HG03520 (cell line): ENCODE measurements at regions not wholly inside any gene's neighbourhood (a gene's known extent, or its start where the extent isn't known, plus 50 kb on each side); places are given as distances from the start of the nearest gene placed in this dataset.
"Not testable (repeated sequence)": the region's sequence is repeated elsewhere in the genome, so short reads cannot be mapped to it uniquely, and the experiment has no call there.

ENCODE experiments used
- ATAC-seq: cut with Tn5 transposase; IDR thresholded peaks from one replicate; pipeline ENCODE4 v1.9.1; 2021; ENCODE audit warnings: mild to moderate bottlenecking, moderate library complexity; ENCODE audit not compliant: unreplicated experiment

- ATAC-seq, result not testable (repeated sequence)
Measured at GRCh38 chr16:64260631-64261401, 861.0 kb downstream of the CDH11 start.

DNA sequence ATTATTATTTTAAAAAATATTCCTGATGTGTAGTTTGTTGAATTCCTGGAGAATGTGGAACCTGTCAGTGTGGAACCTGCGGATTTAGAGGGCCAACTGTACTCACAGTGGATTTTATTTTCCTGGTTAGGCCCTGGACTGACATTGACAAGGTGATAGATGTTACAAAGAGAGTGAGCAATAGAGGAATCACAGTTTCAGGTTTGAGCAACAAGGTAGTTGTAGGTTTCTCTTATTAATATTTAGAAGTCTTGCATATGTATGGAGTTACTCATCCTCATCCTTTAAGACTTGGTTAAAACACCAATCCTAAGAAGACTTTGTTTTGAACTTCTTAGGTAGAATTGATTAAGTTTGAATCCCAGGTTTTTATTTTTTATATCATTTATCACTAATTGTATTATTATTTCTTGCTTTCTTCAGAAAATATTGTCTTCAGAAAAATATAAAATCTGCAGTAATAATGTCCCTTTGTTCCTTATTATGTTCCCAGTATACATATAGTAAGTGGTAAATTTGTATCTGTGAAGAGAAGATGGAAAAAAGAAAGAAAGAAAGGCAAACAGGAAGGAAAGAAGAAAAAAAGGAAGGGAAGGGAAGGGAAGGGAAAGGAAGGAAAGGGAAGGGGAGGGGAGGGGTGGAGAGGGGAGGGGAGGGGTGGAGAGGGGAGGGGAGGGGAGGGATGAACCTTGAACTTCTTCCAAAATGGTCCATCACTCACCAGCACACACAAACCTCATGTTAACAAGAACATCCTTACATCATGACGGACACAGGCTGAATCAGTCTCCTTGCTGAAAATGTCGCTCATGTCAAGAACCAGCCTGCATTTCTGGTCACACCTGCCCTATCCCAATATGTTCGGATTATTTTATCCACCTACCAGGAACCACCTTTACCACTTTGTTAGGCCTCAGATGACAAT lies 867.2 kb downstream of the CDH11 start:
- no peak for ATAC-seq

DNA sequence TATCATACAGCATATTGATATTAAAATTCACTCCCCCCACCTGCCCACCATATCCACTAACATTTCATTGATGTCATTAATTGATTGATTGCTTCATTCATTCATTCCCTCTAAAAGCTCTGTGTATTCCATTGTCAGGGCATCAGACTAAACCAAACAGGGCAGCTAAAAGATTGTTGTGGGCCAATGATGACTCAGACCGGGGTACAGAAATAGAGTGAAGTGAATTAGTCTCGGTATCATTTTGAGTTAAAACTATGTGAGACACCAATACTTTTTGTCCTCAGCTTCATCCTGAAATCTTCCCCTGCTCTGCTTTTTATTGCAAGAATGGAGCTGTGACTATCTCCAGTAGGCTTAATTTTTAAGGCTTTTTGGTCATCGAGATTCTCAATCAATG lies 868.3 kb downstream of the CDH11 start:
- no peak for ATAC-seq

GRCh38 chr16:64253096-64253495 lies 868.8 kb downstream of the CDH11 start:
- ATAC-seq, result no peak

DNA sequence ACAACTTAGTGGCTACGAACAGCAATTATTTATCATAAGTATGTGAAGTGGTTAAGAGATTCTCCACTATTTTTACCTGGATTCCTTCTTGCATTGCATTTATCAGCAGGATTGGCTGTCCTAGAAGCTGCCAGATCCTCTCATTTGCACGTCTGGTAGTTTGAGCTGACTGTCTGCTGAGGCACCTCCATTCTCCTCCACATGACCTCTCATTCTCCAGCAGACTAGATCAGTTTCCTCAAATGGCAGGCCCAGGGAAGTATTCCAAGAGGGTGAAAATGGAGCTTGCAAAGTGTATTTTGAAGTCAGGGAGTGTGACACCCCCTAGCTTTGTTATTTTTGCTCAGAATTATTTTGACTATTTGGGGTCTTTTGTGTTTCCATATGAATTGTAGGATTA lies 870.1 kb downstream of the CDH11 start:
- no peak for ATAC-seq

- no peak for ATAC-seq
Measured at GRCh38 chr16:64250866-64251265, 871.0 kb downstream of the CDH11 start.

- ATAC-seq, result no peak
Measured at GRCh38 chr16:64242492-64242891, 879.4 kb downstream of the CDH11 start.

GRCh38 chr16:64240586-64240985 lies 881.3 kb downstream of the CDH11 start:
- ATAC-seq, result no peak

DNA sequence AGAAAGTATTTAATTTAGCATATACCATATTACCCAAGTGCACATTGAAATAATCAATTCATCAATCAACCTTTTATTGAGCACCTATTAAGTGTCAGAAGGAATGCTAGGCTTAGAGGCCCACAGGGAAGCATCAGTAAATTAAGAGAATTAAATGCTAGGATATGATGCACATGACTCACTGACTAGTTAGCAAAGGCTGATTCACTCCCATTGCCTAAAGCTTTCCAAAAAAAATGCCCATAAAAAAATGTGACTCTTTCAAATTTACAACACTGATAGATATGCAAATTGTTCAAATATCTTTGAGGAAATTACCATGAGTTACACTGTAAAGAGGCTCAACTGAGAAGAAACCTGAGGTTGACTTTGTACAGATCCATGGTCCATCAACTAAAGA lies 883.3 kb downstream of the CDH11 start:
- no peak for ATAC-seq

- ATAC-seq, result no peak
Measured at GRCh38 chr16:64236316-64236715, 885.5 kb downstream of the CDH11 start.

DNA sequence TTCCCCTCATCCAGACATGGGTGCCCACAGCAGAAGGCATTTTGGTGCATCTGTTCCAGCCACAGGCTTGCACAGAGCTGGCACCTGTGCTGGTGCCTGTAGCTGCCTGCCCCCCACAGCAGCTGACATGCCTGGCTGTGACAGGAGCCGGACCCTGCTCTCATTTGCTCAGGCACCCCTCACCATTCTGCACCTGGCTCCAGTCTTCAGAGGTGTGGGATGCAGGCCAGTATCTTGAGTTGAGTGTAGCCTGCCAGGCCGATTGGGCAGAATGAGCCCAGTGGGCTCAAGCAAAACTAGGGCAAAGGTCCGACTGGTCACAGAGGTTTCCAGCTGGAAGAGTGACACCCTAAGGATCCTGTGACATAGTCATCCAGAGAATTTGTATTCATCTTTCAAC lies 887.7 kb downstream of the CDH11 start:
- ATAC-seq, result no peak

DNA sequence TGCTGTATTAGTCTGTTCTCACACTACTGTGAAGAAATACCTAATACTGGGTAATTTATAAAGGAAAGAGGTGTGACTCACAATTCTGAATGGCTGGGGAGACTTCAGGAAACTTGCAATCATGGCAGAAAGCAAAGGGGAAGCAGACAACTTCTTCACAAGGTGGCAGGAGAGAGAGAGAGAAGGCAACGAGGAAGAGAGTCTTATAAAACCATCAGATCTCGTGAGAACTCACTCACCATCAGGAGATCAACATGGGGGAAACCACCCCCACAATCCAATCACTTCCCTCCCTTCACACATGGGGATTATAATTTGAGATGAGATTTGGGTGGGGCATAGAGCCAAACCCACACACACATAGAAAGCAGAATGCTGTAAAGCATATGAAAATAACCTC lies 896.2 kb downstream of the CDH11 start:
- no peak for ATAC-seq

DNA sequence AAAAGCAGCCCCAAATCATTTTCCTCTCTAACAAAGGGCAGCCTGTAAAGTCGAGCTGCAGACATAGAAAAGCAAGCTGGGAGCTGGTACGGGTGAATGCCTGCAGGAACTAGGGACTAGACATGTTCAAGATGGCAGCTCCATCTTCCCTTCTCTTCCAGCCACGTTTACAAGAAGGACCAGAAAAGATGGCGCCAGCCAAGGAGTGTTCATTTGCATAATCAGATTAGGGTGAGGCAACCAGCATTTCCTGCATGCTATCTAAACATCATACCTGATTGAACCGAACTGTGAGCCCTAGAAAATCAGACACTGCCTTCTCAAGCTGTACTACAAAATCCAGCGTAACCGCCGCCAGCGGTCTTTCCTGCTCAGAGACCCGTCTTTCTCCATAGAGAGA lies 896.8 kb downstream of the CDH11 start:
- no peak for ATAC-seq

- ATAC-seq, result no peak
Measured at GRCh38 chr16:64217789-64218535, 903.9 kb downstream of the CDH11 start.

DNA sequence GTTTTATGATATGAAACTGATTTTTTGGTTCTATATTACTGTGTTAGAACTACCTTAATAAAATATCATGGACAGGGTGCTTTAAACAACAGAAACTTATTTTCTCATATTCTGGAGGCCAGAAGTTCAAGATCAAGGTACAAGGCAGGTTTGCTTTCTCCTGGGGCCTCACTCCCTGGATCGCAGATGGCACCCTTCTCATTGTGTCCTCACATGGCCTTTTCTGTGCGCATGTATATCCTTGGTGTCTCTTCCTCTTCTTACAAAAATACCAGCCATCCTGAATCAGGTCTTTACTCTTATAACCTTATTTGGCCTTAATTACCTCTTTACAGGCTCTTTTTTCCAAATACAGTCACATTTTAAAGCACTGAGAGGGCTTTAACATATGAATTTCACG lies 906.1 kb downstream of the CDH11 start:
- ATAC-seq, result no peak

DNA sequence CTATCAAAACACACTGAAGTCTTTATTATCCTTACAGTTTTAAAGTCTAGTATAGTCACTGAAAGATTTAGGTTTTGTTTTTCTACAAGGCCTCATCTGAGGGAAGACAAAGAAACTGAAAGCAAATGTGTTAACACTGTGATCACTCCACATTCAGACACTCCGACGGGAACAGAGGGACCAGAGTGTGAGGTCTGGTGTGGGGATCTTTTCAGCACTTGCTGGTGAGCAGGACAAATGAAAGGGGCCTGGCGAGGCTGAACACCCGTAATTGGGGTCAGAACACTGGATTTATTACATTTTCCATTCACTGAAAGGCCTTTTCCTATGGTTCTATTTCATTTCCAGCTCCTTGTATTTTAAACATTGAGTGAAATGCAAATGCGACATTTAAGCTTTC lies 910.5 kb downstream of the CDH11 start:
- ATAC-seq, result no peak

DNA sequence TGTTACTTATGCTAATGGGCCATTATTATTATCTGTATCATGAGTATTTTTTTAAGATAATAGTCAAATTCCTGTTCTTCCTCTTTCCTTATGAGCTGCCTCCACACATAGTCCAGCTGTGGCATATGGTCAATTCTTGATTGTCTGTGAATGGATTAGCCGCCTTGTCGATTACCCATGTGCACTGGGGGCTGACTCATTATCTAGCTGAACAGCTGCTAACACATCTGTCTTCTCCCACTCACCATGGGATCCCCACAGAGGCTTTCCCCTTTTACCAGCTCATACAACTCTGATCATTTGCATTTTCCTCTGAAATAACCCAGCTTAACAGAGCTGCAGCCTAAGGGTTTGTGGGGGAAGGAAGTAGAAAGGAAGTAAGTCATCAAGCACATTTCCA lies 915.0 kb downstream of the CDH11 start:
- no peak for ATAC-seq

DNA sequence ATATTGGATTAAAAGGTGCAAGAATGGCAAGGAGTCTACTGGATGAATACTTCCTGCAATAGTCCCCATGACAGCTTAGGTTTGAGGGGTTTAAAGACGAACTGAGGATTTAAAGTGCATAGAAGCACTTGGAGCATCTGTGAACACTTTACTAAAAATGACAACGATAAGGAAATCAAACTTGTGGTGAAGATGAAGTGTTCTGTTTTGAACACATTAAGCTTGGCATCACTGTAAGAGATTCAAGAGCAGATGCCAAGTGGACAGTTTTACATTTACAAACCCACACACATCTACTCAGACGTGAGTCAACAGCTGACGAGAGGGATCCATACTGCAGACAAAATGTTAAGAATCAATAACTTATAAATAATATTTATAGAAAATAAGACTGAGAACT lies 918.7 kb downstream of the CDH11 start:
- ATAC-seq, result no peak

DNA sequence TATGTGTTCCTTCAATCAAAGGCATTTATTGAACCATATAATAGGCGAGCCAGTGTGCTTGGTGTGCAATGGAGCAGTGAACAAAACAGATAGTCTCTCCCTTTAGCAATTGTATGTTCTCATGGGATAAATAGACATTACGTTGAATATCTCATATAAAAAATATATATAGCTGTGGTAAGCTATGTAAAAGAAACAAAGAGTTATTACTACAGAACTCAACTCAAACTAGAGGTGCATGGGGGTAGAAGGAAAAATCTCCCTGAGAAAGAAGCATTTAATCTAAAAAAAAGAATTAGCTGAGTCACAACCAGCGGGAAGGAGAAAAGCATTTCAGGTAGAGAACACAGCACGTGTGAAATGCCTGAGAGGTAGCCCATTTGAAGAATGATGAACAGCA lies 919.3 kb downstream of the CDH11 start:
- ATAC-seq, result no peak

DNA sequence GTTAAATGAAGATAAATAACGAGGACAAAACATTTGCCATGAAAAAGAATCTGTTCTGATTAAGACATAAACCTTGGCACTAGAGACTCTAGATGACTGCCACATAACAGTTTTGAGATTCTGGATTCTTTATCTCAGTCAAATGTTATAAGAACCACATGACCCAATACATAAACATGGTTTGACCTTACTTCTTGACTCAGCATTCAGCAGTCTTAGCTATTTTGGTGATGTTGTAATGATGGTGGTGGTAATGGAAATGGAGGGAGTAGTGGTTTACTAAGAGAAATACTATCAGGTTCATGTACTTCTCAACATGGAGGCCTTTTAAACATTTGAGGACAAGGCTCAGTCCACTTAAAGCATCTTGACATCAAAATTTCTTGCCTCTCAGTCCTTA lies 925.4 kb downstream of the CDH11 start:
- ATAC-seq, result no peak

DNA sequence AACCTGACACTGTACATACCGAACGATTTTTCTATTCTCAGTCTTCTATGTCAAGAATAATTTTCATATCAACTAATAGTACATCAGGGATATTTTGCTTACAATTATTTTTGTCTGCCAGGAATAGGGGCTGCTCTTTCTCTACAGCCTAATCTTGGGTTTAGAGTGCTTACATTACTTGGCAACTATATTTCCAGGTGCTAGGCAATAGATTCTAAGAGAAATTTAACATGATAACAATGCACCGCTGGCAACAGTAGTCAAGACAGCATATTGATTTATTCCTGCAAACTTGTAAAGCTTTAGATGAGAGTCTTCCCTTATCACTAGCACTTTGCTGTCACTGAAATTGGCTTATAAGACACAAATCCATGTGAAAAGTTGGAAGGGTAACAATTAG lies 935.9 kb downstream of the CDH11 start:
- ATAC-seq, result no peak
